Loucy (cell line): ENCODE measurements at regions not wholly inside any gene's neighbourhood (a gene's known extent, or its start where the extent isn't known, plus 50 kb on each side); places are given as distances from the start of the nearest gene placed in this dataset.

ENCODE experiments used
- H2AFZ ChIP-seq: fragments of 200-600 bp; sonication (generic); 2 replicates; pipeline ENCODE4 v1.6.0; 2016; ENCODE audit warnings: antibody characterized with exemption, mild to moderate bottlenecking, low read length, moderate library complexity
- H3F3A ChIP-seq: fragments of 200-600 bp; 2 replicates; pipeline ENCODE4 v1.6.0; 2016; ENCODE audit warnings: antibody characterized with exemption, low read depth, mild to moderate bottlenecking
- H3K27me3 ChIP-seq: fragments of 200-600 bp; sonication (generic); 2 replicates; pipeline ENCODE4 v1.6.1; 2014; ENCODE audit warnings: low read length, mild to moderate bottlenecking; ENCODE audit not compliant: insufficient read depth, poor library complexity, severe bottlenecking
- H3K36me3 ChIP-seq: fragments of 200-600 bp; sonication (generic); 2 replicates; pipeline ENCODE4 v1.6.1; 2016; ENCODE audit warnings: low read length; ENCODE audit not compliant: insufficient read depth
- H3K4me1 ChIP-seq: fragments of 200-600 bp; sonication (generic); 2 replicates; pipeline ENCODE4 v1.5.1; 2014; ENCODE audit warnings: low read length, mild to moderate bottlenecking; ENCODE audit not compliant: insufficient read depth, poor library complexity, severe bottlenecking
- H3K4me2 ChIP-seq: fragments of 200-600 bp; sonication (generic); 2 replicates; pipeline ENCODE4 v1.6.0; 2014; ENCODE audit warnings: antibody characterized with exemption, low read length, low read depth, mild to moderate bottlenecking; ENCODE audit not compliant: poor library complexity, severe bottlenecking
- H3K4me3 ChIP-seq: fragments of 200-600 bp; sonication (generic); 2 replicates; pipeline ENCODE4 v1.5.1; 2014; ENCODE audit warnings: low read length, mild to moderate bottlenecking, mixed read lengths; ENCODE audit not compliant: poor library complexity, severe bottlenecking
- H3K79me2 ChIP-seq: fragments of 200-600 bp; sonication (generic); 2 replicates; pipeline ENCODE4 v1.6.1; 2014; ENCODE audit warnings: low read length; ENCODE audit not compliant: insufficient read depth
- H3K9ac ChIP-seq: fragments of 200-600 bp; sonication (generic); 2 replicates; pipeline ENCODE4 v1.6.0; 2014; ENCODE audit warnings: mild to moderate bottlenecking, low read depth, low read length, moderate library complexity; ENCODE audit not compliant: poor library complexity, severe bottlenecking
- H3K9me2 ChIP-seq: fragments of 200-600 bp; sonication (generic); replicated peaks from 2 replicates; pipeline ENCODE4 v1.6.1; 2016; ENCODE audit warnings: low read depth, low read length, mixed read lengths
- H3K9me3 ChIP-seq: fragments of 200-600 bp; sonication (generic); 2 replicates; pipeline ENCODE4 v1.6.1; 2014; ENCODE audit warnings: mild to moderate bottlenecking, antibody characterized with exemption, low read length, low read depth; ENCODE audit not compliant: insufficient read depth
- H4K20me1 ChIP-seq: fragments of 200-600 bp; sonication (generic); 2 replicates; pipeline ENCODE4 v1.6.0; 2014; ENCODE audit warnings: antibody characterized with exemption, low read length, mild to moderate bottlenecking; ENCODE audit not compliant: insufficient read depth, poor library complexity, severe bottlenecking
- EZH2phosphoT487 ChIP-seq: fragments of 200-600 bp; IDR thresholded peaks from 2 replicates; pipeline ENCODE4 v1.6.1; 2018; ENCODE audit warnings: antibody characterized with exemption, mild to moderate bottlenecking, moderate library complexity, borderline replicate concordance
- TF ChIP-seq, protein P1 (sequence below): fragments of 200-600 bp; sonication (generic); conservative IDR thresholded peaks from 2 replicates; pipeline ENCODE4 v1.5.1; 2014; ENCODE audit warnings: mild to moderate bottlenecking, antibody characterized with exemption, low read length

DNA sequence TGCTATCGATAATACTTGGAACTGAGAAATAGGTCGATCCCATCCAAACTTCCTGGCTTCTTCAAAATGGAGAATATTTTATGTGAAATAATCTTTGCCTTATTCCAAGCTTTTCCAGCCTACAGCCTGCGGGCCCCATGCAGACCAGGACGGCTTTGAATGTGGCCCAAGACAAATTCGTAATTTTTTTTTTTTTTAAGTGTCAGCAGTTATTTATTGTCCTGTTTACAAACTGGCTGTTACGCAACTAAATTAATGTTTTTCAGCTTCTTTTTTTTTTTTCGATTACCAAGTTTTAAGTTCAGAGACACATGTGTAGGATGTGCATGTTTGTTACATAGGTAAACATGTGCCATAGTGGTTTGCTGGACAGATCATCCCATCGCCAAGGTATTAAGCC lies 411.7 kb upstream of the EDIL3 start:
- Histone ChIP-seq H4K20me1 (no peaks in the 10 kb centered on the region), H3K9me2 (no peaks in the 10 kb centered on the region), H2AFZ (no peak overlapping the region), H3F3A (no peaks in the 10 kb centered on the region), H3K79me2 (no peaks in the 10 kb centered on the region), H3K9me3 (no peaks in the 10 kb centered on the region), H3K4me2 (no peak overlapping the region), H3K4me3 (no peak overlapping the region), H3K9ac (no peak overlapping the region), H3K4me1 (no peaks in the 10 kb centered on the region), H3K27me3 (no peaks in the 10 kb centered on the region), H3K36me3 (no peaks in the 10 kb centered on the region)
- TF ChIP-seq, protein P1, sequence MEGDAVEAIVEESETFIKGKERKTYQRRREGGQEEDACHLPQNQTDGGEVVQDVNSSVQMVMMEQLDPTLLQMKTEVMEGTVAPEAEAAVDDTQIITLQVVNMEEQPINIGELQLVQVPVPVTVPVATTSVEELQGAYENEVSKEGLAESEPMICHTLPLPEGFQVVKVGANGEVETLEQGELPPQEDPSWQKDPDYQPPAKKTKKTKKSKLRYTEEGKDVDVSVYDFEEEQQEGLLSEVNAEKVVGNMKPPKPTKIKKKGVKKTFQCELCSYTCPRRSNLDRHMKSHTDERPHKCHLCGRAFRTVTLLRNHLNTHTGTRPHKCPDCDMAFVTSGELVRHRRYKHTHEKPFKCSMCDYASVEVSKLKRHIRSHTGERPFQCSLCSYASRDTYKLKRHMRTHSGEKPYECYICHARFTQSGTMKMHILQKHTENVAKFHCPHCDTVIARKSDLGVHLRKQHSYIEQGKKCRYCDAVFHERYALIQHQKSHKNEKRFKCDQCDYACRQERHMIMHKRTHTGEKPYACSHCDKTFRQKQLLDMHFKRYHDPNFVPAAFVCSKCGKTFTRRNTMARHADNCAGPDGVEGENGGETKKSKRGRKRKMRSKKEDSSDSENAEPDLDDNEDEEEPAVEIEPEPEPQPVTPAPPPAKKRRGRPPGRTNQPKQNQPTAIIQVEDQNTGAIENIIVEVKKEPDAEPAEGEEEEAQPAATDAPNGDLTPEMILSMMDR: no peak
- no peak for TF ChIP-seq EZH2phosphoT487

DNA sequence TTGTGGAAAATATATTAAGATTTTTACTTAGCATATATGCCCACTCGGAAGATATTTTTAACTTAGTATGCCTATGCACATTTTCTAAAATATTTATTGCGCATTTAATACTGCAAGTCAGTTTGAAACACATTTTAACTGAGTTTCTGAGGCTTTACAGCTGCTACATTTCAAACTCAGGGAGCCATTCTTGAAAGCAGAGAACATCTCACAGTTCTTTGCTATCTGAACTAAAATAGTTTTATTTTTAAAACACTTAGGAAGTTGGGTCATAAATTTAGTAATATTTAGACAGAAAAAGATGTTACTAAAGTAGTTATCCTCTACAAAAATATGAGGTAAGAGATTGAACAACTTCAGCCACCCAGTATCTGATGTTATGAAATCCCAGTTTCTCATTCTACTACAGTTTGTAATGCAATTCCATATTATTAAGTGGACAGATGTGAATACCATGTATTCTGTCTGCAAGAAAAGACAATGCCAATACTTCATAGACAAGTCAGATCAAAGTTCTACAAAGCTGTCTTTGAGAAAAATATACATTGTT lies 409.9 kb upstream of the EDIL3 start:
- Histone ChIP-seq H3K9me2 (no peaks in the 10 kb centered on the region), H3K4me2 (no peak overlapping the region), H3K27me3 (no peaks in the 10 kb centered on the region), H3K36me3 (no peaks in the 10 kb centered on the region), H3F3A (no peaks in the 10 kb centered on the region), H3K79me2 (no peaks in the 10 kb centered on the region), H3K4me3 (no peak overlapping the region), H2AFZ (no peak overlapping the region), H3K9me3 (no peaks in the 10 kb centered on the region), H3K9ac (no peak overlapping the region), H3K4me1 (no peaks in the 10 kb centered on the region), H4K20me1 (no peaks in the 10 kb centered on the region)
- TF ChIP-seq, protein P1: no peak
- no peak for TF ChIP-seq EZH2phosphoT487

DNA sequence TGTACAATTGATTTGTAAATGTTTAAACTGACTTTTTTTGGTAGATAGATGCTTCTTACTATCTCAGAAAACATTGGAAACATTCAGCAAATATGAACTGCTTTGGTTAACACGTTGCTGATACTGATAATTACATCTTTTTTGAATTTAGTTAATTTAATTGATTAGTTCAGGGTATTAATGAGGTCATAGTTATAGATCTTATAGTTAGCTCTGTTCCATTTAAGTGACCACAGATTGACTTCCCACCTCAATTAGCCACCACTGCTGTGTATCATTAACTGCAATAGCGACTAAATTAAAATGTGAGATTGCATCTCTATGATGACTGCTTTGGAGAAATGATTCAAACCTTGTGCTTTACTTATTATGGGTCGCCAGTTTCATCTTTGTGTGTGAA lies 407.1 kb upstream of the EDIL3 start:
- no peaks in the 10 kb centered on the region for H3K9me3 ChIP-seq
- TF ChIP-seq EZH2phosphoT487: no peak
- TF ChIP-seq, protein P1: no peak
- H3K79me2 ChIP-seq: no peaks in the 10 kb centered on the region
- H4K20me1 ChIP-seq: no peaks in the 10 kb centered on the region
- H3K4me3 ChIP-seq: no peak overlapping the region
- H3F3A ChIP-seq: no peaks in the 10 kb centered on the region
- H3K4me2 ChIP-seq: no peak overlapping the region
- no peak overlapping the region for H2AFZ ChIP-seq
- no peaks in the 10 kb centered on the region for H3K27me3 ChIP-seq
- H3K4me1 ChIP-seq: no peaks in the 10 kb centered on the region
- no peaks in the 10 kb centered on the region for H3K36me3 ChIP-seq
- no peak overlapping the region for H3K9ac ChIP-seq
- H3K9me2 ChIP-seq: no peaks in the 10 kb centered on the region
